ENCODE measurements at regions not wholly inside any gene's neighbourhood (a gene's known extent, or its start where the extent isn't known, plus 50 kb on each side); places are given as distances from the start of the nearest gene placed in this dataset.
"Not testable (repeated sequence)": the region's sequence is repeated elsewhere in the genome, so short reads cannot be mapped to it uniquely, and the experiment has no call there.

GRCh38 chrX:147468600-147468999, 443.1 kb upstream of the FMR1 start:
- no peak for DNase-seq

GRCh38 chrX:147476008-147476407, 435.7 kb upstream of the FMR1 start:
- DNase-seq, result peak; percentile 21

- DNase-seq, result no peak
Measured at GRCh38 chrX:147478899-147479298, 432.8 kb upstream of the FMR1 start.

- DNase-seq, result no peak
Measured at GRCh38 chrX:147485207-147485606, 426.5 kb upstream of the FMR1 start.

GRCh38 chrX:147494365-147494764, 417.4 kb upstream of the FMR1 start:
- no peak for DNase-seq

GRCh38 chrX:147498796-147499195, 412.9 kb upstream of the FMR1 start:
- DNase-seq, result no peak

GRCh38 chrX:147522981-147523380, 388.7 kb upstream of the FMR1 start:
- no peak for DNase-seq

GRCh38 chrX:147533426-147533825, 378.3 kb upstream of the FMR1 start:
- DNase-seq, result no peak

- no peak for DNase-seq
Measured at GRCh38 chrX:147537172-147537571, 374.5 kb upstream of the FMR1 start.

- not testable (repeated sequence) for DNase-seq
Measured at GRCh38 chrX:147548023-147548422, 363.7 kb upstream of the FMR1 start.

- DNase-seq, result peak; percentile 20
Measured at GRCh38 chrX:147550217-147550616, 361.5 kb upstream of the FMR1 start.

- no peak for DNase-seq
Measured at GRCh38 chrX:147559191-147559590, 352.5 kb upstream of the FMR1 start.

GRCh38 chrX:147565237-147565636, 346.5 kb upstream of the FMR1 start:
- no peak for DNase-seq

GRCh38 chrX:147570483-147570882, 341.2 kb upstream of the FMR1 start:
- no peak for DNase-seq

GRCh38 chrX:147573266-147573665, 338.5 kb upstream of the FMR1 start:
- no peak for DNase-seq

- no peak for DNase-seq
Measured at GRCh38 chrX:147602176-147602696, 309.5 kb upstream of the FMR1 start.

GRCh38 chrX:147626605-147627004, 285.1 kb upstream of the FMR1 start:
- DNase-seq, result no peak

GRCh38 chrX:147635186-147635585, 276.5 kb upstream of the FMR1 start:
- DNase-seq, result no peak

- DNase-seq, result no peak
Measured at GRCh38 chrX:147637190-147637589, 274.5 kb upstream of the FMR1 start.

- DNase-seq, result no peak
Measured at GRCh38 chrX:147646949-147647723, 264.6 kb upstream of the FMR1 start.

GRCh38 chrX:147675819-147676218, 235.9 kb upstream of the FMR1 start:
- no peak for DNase-seq

- DNase-seq, result no peak
Measured at GRCh38 chrX:147679356-147680005, 232.2 kb upstream of the FMR1 start.

- DNase-seq, result no peak
Measured at GRCh38 chrX:147680251-147680650, 231.5 kb upstream of the FMR1 start.

- DNase-seq, result no peak
Measured at GRCh38 chrX:147693511-147693910, 218.2 kb upstream of the FMR1 start.
